ENCODE measurements at regions not wholly inside any gene's neighbourhood (a gene's known extent, or its start where the extent isn't known, plus 50 kb on each side); places are given as distances from the start of the nearest gene placed in this dataset.
"Not testable (repeated sequence)": the region's sequence is repeated elsewhere in the genome, so short reads cannot be mapped to it uniquely, and the experiment has no call there.

DNA sequence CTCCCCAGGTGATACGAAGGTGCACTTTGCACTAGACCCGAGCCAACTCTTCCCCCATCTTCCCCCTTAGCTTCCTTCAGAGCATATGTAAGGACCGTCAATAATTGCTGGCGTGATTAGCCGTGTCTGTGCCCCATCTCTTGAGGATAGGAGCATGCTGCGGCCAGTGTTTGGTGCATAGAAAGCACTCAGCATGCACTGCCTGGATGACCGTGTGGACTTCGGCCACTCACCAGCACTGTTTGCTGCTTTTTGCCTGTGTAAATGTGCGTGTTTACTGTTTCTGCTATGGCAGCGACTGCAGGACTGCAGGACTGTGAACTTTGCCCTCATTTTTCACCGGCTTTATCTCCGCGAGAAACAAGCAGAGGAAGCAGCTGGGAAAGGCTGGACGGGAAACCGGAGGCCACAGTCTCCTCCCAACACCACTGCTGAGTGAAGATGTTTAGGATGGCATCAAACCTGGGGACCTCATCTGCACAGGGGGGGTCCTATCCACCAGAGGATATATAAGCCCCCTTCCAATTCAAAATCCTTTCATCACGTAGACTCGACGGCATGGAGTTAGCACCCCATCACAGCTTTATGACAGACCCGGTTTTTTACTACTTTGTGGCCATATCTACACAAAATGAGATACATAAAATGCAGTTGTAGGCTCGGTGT is 150.6 kb upstream of the AFDN start:
- DNase-seq = no peak

DNA sequence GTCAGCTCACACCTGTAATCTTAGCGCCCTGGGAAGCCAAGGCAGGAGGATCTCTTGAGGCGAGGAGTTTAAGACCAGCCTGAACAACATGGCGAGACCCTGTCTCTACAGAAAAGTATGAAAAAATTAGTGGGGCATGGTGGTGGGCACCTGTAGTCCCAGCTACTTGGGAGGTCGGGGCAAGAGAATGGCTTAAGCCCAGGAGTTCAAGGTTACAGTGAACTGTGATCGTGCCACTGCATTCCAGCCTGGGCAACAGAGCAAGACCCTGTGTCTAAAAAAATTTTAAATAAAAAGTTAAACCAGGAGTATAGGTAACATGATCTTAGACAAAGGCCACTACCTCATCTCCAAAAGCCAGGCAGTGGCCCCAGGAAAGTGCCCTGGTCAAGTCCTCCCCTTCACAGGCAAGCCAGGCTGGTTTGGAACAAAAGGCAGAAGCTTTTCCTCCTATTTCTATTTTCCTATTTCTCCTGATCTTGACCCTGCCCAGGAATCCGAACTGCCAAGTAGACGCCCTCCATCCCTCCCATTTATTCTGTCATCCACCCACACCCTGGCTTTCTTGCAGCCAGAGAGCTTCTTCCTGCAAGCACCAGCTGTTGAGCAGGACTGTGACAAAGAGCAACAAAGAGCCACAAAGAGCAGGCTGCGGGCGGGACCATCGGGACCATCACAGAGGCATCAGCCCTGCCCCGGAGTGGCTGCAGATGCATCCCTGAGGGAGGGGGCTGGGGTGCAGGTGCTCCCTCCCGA is 149.9 kb upstream of the AFDN start:
- DNase-seq = no peak

DNA sequence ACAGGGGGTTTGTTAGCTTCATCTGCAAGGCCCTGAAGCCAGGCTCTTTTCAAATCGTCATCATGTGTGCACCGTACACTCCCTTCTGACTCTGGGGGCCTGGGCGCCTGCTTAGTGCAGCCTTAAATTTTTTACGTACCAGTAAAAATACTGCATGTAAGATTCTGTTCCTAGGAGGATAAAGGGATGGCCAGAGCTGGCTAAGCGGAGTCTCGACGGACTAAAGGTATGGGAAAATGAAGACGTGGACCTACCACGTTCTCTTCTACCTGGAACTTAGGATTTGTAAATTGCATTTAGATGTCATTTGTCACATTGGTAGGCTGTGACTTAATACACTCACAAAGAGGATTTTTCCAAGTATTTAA is 149.3 kb upstream of the AFDN start:
- DNase-seq = no peak

DNA sequence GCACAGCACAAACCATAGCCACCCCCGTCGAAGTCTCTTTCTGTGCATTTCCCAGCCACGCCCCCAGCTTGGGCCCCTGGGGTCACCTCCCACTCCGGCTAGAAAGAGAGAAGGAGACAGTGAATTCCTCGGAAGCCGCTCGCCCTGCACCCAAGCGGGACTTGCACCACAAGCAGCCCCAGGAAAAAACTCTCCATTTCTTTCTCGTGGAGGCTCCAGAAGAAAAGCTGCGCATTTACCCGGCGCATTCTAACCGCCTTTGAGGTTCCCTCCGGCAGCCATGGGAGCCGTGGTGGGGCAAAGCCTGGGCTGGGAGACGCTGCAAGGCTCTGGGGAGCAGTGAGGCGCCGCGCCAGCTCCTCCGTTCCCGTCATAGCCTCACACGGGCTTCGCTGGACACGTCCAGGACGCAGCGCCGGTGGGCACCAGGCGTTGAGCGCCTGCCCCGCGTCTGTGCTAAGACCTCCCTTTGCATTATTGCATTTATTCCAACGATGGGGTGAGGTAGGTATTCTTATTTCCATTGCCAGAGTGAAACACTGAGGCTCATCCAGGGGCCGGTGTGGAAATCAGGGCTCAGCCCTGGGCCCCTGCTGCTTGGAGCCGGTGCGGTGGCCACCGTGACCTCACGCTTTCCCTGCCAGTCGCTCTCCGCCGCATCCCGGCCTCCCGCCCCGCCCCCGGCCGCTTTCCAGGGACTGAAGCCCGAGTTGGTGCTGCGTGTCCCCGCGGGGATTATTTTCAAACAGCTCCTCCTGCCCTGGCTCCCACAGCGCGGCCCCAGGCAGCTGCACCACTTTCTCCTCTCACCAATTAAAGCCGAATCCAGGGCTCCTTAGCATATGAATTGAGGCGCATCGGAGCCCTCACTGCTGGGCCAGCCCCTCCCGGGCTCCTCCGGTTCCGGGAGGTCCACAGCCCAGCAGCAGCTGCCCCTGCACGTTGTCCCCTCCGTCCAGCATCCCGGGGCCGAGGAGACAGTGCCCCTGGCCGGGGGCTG is 148.3 kb upstream of the AFDN start:
- DNase-seq = no peak

DNA sequence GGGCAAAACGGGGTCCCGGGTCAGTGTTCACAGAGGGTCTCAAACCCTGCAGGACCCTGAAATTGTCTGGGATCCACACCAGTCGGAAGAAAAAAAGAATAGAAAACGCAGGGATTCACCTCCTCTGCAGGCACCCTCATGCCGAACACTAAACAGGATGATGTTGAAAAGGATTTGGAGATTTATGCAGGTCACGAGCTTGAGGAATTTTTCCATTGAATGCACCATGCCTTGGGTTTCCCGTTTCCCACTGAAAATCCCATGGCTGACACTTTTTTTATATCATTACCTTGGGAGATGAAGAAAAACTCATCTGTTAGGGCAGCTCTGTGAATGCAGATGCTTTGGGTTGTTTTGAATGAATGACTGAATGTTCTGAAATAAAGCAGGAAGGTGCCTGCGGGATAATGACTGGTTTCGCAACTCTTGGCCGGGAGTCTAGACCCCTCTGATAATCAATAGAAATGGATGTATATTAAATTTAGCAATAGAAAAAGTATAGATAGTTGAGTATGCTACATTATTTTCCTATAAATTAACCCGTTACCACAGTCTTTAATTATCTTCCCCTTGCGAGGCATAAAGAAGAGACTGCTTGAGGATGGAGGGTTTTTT is 147.5 kb upstream of the AFDN start:
- DNase-seq = no peak

DNA sequence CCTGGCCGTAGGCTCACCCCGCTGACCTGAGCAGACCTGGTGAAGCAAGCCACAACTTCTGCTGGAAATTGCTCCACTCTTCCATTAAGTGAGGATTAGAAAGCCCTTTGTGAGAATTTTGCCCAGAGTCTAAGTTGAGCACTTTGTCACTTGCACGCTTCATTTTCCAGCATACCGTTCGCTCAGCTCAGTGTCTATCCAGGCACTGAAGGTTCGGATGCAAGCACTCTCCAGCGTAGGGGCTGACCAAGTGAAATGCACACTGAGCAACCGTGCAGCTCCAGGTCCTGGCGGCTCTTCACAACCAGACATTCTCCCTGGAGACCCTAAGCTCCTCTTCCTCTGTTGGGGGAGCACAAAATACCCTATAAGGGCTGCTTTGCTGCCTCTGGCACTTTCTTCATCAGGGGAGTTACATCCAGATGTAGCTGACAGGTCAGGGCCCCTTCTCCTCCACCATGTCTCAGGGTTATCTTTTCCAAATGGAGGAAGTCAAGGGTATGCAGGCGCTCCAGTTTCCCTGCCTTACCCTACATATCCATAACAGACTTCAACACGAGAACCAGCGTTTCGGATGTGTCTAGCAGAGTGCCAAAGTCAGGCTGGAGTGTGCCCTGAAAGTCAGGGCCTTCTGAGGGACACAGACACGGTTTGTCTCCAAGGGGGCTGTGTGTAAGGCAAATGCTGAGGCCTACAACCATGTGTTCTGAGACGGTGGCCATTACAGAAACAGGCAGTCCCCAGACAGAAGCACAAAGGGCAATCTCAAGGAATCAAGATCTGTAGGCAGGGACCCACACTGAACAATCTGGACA is 146.7 kb upstream of the AFDN start:
- DNase-seq = no peak

DNA sequence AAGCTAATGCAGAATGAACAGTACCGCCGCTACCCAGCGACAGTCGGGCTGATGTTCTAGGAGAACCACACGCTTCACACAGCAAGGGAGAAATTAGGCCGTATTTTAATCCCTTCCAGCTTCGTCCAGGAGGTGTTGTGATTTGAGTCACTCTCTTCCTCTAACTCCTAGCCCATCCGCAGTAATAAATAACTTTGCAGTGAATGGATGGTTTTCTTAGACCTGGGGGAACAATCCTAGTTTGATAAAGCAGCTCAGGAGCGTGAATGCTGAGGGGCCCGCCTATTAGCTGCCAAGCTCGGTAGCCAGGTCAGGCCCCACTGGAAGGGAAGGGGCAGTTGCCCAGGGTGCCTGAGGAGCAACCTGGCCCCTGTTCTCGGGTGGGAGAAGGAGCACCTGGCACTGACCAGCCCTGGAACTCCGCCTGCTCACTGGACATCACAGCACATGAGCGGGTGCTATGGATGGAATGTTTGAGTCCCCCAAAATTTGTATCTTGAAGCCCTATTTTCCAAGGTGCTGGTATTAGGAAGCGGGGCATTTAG is 146.0 kb upstream of the AFDN start:
- DNase-seq = no peak

DNA sequence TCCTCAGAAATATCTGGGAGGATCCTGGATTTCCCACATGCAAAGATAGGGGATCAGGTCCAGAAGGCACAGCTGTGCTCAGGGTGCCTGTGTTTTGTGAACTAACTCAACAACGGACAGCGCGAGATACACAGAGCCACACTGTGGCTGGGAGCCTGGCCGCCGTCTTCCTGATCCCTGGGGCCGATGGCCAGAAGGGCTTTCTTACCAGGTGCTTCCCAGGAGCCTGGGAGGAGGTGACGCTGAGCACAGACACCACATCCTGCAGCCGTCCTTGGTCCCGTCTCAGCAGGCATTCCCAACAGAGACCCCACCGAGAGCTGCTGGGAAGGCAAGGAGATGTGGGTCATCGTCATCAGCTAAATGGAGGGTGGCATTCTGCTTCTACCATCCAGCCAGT is 144.6 kb upstream of the AFDN start:
- no peak for DNase-seq

DNA sequence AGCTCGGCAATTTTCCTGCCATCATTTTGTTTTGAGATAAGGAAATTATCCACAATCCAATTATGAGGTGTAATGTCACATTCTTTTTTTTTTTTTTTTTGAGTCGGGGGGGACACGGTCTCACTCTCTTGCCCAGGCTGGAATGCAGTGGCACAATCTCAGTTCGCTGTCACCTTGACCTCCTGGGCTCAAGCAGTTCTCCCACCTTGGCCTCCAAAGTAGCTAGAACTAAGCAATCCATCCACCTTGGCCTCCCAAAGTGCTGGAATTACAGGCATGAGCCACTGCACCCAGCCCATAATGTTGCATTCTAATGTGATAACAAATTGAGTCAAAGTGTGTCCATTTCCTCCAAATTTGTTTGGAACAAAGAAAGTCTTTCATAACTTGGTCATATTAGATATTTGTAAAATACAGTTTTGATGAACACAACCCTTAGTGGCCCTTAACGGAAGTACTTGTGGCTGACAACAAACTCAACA is 144.1 kb upstream of the AFDN start:
- DNase-seq = no peak

DNA sequence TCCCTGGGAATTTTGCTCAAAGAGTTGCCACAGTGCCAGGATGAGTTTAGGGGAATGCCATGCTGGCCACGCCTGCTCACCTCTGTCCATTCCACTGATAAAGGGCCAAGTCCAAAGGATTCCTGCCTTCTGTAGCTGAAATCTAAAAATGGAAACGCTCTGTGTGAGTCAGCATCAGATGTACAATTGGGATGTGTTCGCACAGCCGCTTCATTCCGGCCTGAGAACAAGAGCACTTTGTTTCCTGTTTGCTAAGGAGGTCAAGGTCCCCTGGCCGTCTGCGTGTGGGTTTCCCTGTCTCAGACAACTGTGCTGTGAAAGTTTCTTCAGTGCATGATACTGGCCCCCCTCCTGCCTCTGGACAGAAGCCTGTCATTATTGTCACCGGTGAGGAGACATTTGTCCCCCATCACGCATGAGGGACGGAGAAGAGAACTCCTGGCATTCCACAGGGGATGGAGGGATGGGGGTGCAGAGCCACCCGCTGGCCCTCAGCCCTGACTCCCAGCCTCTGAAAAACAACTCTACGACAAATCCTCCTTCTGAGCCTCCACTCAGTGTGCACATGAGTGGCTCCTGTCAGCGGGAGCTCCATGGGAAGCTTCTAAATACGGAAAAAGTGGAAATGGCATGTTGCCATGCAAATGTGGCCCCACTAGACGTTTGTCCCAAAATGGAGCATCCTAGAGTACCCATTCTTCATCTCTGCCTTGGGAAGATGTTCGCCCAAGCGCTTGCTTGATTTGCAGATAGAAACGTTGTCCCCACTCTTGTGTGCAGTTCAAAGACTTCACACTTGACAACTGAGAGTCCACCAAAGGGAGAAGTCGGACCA is 143.5 kb upstream of the AFDN start:
- DNase-seq = no peak

DNA sequence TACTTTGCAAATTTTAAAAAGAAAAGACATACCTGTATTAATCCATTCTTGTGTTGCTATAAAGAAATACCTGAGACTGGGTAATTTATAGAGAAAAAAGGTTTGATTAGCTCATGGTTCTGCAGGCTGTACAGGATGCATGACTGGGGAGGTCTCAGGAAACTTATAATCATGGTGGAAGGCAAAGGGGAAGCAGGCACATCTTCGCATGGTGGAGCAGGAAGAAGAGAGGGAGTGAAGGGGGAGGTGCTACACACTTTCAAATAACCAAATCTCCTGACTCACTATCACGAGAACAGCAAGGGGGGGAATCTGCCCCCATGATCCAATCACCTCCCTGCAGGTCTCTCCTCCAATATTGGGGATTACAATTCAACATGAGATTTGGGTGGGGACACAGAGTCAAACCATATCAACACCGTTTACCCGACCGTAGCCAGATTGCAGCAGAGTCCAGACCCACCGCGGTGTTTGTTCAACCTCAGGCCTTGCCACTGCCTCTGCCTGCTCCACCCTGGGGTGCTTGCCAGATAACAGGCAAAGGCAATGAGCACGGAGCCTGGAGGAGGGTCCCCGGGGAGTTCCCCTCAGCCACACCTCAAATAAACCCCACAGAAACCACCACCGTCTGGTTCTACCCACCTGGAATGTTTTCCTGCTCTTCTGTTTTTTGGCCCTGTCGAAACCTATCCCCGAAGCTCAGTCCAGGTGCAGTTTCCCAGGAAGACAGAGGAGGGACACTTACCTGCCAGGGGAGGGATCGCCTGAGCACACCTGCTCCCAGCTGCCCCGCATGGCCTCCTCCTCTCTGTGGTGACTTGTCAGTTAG is 142.2 kb upstream of the AFDN start:
- no peak for DNase-seq

DNA sequence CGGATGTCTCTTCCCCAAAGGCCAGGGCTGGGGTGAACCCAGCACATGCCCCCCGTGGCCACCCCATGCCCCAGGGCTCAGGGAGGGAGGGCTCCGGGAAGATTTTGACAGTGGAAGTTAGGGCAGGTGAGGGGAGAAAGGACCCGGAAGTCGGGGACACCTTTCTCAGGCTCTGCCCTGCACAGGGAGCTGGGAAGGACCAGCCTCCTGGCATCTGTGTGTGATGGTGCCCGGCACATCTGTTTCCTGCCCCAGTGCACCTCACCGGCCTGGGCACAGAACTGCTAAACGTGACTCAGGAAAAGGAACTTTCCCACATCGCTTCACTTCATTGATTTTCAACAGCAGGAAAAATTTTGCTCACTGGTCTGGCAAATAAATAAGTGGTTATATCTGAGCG is 141.1 kb upstream of the AFDN start:
- DNase-seq = no peak

DNA sequence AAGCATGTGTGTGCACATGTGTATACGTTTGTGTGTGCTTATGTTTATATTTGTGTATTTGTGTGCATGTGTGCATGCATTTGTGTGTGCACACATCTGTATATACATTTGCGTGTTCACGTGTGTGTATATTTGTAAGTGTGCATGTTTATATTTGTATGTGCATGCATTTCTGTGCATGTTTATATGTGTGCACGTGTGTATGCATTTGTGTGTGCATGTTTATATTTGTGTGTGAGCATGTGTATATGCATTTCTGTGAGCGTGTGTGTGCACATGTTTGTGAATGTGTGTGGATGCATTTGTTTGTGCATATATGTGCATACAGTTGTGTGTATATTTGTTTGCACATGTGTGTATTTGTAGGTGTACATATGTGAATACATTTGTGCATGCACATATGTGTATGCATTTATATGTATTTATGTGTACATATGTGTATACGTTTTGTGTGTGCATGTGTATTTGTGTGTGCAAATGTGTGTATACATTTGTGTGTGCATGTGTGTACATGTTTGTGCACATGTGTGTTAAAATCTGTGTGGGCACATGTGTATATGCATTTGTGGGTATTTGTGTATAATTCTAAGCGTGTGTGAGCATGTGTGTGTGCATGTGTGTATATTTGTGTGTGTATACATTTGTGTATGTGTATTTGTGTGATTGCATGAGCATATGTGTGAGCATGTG is 140.4 kb upstream of the AFDN start:
- DNase-seq = no peak

DNA sequence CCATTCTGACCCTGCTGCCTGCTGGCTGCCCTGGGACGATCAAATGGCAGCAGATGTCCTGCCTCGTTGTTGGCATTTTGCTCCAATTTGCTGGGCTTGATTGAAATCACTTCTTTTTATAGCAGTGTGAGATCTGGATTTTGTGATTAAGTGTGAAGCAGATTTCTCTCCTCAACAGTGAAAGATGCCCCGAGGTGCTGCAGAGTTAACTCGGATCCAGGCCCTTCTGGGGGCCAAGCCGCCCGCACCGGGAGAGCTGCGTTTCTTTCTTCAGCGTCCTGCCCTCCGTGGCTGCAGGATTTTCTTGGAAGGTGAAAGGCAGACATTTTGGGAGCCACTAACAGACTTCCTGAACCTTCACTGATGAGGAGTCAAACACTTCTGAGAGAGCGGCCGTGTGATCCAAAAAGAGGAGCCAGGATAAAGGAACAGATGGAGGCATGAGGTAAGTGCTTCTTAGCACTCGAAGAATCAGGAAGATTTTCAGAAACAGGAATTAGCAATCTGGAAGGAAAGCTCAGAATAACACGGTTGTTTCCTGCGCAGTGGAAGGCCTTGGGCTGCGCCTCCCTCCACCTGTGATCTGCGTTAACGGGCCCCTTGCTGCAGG is 139.5 kb upstream of the AFDN start:
- no peak for DNase-seq

DNA sequence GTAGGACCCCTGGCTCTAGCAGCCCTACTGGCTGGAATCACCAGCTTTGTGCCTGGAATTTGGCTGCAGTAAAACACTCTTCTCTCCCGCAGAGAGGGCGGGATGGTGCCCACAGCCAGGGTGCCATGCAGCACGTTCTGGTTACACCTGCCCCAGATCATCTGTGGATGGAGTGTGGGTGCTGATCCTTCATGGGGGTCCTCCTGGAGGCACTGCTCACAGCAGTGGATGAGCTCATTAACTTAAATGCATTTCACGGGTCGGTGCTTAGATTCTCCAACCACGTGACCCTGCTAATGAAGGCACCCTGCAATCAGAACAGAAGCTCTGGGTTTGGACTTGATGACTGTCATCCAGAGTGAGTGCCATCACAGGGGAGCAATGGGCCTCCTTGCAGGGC is 138.6 kb upstream of the AFDN start:
- DNase-seq = no peak

DNA sequence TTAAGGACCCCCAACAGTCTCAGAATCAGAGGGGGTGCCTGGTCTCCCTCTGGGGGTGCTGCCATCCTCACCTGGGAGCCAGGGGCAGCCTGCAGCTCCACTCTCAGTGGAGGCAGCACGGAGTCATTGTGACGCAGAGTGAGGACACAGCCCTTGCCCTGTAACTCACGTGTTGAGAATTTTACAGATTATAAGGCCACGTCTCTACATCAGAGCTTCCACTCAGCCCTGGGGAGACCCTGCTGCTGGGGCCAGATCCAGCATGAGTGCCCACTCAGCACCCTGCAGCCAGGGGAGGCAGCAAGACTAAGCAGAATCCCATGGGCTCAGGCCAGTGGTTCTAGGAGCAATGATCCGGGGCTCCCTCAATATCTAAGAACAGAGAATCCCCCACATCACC is 137.4 kb upstream of the AFDN start:
- no peak for DNase-seq

DNA sequence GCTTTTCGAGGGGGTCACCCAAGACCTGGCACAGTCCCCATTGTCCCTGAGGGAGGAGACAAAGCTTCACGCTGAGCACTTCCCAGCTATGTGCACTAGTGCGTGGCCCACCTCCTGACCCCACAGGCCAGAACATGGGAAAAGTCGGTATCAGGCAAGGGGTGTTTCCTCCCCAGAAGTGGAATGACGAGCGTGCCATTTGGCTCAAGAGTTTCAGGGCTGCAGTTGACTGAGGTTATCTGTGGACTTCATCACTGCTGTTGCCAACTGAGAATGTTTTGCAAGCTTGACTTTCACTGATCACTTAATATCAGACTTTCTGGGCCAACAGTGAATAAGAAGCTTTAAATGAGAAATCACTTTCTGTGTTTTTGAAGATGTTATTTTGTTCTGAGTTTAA is 137.0 kb upstream of the AFDN start:
- DNase-seq = no peak

DNA sequence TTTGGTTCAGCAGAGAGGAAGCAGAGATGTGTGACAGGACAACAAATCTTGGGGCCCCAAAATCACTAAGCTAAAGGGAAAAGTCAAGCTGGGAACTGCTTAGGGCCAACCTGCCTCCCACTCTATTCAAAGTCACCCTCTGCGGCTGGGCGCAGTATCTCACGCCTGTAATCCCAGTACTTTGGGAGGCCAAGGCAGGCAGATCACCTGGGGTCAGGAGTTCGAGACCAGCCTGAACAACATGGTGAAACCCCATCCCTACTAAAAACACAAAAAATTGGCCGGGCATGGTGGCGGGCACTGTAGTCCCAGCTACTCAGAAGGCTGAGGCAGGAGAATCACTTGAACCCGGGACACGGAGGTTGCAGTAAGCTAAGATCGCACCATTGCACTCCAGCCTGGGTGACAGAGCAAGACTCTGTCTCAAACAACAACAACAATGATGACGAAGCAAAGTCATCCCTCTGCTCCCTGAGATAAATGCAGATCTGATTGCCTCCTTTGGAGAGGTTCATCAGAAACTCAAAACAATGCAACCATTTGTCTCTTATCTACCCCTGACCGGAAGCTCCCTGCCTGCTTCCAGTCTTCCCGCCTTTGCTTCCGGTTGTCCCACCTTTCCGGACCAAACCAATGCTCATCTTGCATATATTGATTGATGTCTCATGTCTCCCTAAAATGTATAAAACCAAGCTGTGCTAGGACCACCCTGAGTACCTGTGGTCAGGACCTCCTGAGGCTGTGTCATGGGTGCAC is 136.4 kb upstream of the AFDN start:
- not testable (repeated sequence) for DNase-seq
